Heart right ventricle (tissue), 16 donors: ENCODE measurements at regions not wholly inside any gene's neighbourhood (a gene's known extent, or its start where the extent isn't known, plus 50 kb on each side); places are given as distances from the start of the nearest gene placed in this dataset.
A peak's percentile ranks its signal among the peaks of the same experiment; 100 is the strongest.
"Not testable (repeated sequence)": the region's sequence is repeated elsewhere in the genome, so short reads cannot be mapped to it uniquely, and the experiment has no call there.

ENCODE experiments used
- ATAC-seq, 8 donors: fragments of 200-7000 bp; cut with Tn5 transposase; one replicate each; pipeline ENCODE4 v1.9.1; 2020; ENCODE audit warnings: mild to moderate bottlenecking in 8 of 8, moderate library complexity in 8 of 8, moderate number of reproducible peaks in 1 of 8
- DNase-seq, 2 donors: peaks; one replicate each; pipeline ENCODE4 v3.0.0-alpha.2; 2020
- H3K27ac ChIP-seq, 10 donors: fragments of 200-600 bp; sonication (generic) in 2 of 10; one replicate each; pipeline versions ENCODE4 v1.5.0 to v1.8.0; 2020 to 2022; ENCODE audit warnings: mild to moderate bottlenecking in 3 of 10
- H3K27me3 ChIP-seq, 7 donors: fragments of 200-600 bp; one replicate each; pipeline ENCODE4 v1.8.0; 2021 to 2022; ENCODE audit warnings: mild to moderate bottlenecking in 2 of 7
- H3K36me3 ChIP-seq, 9 donors: fragments of 200-600 bp; sonication (generic) in 1 of 9; one replicate each; pipeline versions ENCODE4 v1.5.0 to v1.8.0; 2020 to 2022; ENCODE audit warnings: mild to moderate bottlenecking in 2 of 9
- H3K4me1 ChIP-seq, 9 donors: fragments of 200-600 bp; sonication (generic) in 1 of 9; one replicate each; pipeline versions ENCODE4 v1.5.0 to v1.8.0; 2020 to 2022; ENCODE audit warnings: mild to moderate bottlenecking in 4 of 9
- H3K4me3 ChIP-seq, 10 donors: fragments of 200-600 bp; sonication (generic) in 2 of 10; one replicate each; pipeline versions ENCODE4 v1.5.0 to v1.8.0; 2020 to 2022; ENCODE audit warnings: mild to moderate bottlenecking in 7 of 10, moderate library complexity in 2 of 10
- H3K9me3 ChIP-seq, 11 donors: fragments of 200-600 bp in 10 of 11; sonication (generic) in 2 of 11; one replicate each; pipeline versions ENCODE4 v1.5.0 to v1.8.0; 2013 to 2022; ENCODE audit warnings: mild to moderate bottlenecking in 2 of 11, control low read depth in 1 of 11, moderate library complexity in 1 of 11
- WGBS, 2 donors: extraction: QIAGEN DNeasy Blood & Tissue Kit; methylation state at CpG; one replicate each; pipeline ENCODE4 v1.1.7; 2013; ENCODE audit warnings: inconsistent platforms in 1 of 2; 5-methylcytosine and 5-hydroxymethylcytosine counted together
- intact Hi-C, 10 donors: fragments of 100-400 bp; cut with DNase I; formaldehyde crosslinking; loops; one replicate each; pipeline versions ENCODE4 v1.11.1 to v1.14.2; 2022
- TF ChIP-seq, protein P1 (sequence below), 9 donors: fragments of 200-600 bp; sonication (generic) in 2 of 9; IDR thresholded peaks; one replicate each; pipeline versions ENCODE4 v1.5.0 to v1.8.0; 2021 to 2022; ENCODE audit warnings: antibody characterized with exemption in 9 of 9, mild to moderate bottlenecking in 5 of 9, moderate library complexity in 1 of 9
- donor health status: Arrhythmogenic right ventricular cardiomyopathy.
- donor health status: ischemic (EF 13 %, LVEDD 7.1; RV severe dilation, severe dysfunction).
- donor health status: healthy with polysubstance abuse.
- donor health status: DM: no; HTN: yes; CAD: no.
- donor health status: DM: no; HTN: no; CAD: no.
- donor health status: ischemic (EF 25% LVEDD 6.9; RV normal size, moderate dysfunction).
- donor health status: ischemic (EF 25% LVEDD 5.7; RV mildly dilated, moderate dysfunction).
- donor health status: healthy.
- donor health status: DM: yes; HTN: yes; CAD: no.
- donor health status: Ischemic cardiomyopathy.
- donor health status: ischemic (EF 35%, LVEDD 5.7; RV mildly dilated, moderate dysfunction).
- donor health status: nonischemic (EF 11% LVEDD 7.7; RV severe dilation, severe dysfunction).
- donor health status: DM: yes; HTN: yes; CAD: no.
- donor health status: PGD.
- donor health status: ischemic (EF 29% LVEDD 5.4; RV normal size, mild dysfunction).
- donor health status: nonischemic (EF 23%, LVEDD 6.1; RV moderate dilation, normal function).

- DNase-seq (no peak), ATAC-seq (no peak)
- Histone ChIP-seq H3K36me3 (no peaks in the 10 kb centered on the region), H3K27me3 (no peaks in the 10 kb centered on the region), H3K4me1 (no peaks in the 10 kb centered on the region), H3K9me3 (no peaks in the 10 kb centered on the region), H3K27ac (no peak overlapping the region), H3K4me3 (no peak overlapping the region)
- intact Hi-C loops: no loop called here
- TF ChIP-seq, protein P1, sequence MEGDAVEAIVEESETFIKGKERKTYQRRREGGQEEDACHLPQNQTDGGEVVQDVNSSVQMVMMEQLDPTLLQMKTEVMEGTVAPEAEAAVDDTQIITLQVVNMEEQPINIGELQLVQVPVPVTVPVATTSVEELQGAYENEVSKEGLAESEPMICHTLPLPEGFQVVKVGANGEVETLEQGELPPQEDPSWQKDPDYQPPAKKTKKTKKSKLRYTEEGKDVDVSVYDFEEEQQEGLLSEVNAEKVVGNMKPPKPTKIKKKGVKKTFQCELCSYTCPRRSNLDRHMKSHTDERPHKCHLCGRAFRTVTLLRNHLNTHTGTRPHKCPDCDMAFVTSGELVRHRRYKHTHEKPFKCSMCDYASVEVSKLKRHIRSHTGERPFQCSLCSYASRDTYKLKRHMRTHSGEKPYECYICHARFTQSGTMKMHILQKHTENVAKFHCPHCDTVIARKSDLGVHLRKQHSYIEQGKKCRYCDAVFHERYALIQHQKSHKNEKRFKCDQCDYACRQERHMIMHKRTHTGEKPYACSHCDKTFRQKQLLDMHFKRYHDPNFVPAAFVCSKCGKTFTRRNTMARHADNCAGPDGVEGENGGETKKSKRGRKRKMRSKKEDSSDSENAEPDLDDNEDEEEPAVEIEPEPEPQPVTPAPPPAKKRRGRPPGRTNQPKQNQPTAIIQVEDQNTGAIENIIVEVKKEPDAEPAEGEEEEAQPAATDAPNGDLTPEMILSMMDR (IDR thresholded peaks at IDR 0.05): no peak
Measured at GRCh38 chr7:124183649-124184048, 150.8 kb upstream of the TMEM229A start.

- TF ChIP-seq, protein P1 (IDR thresholded peaks at IDR 0.05): peak in 2 of 9 donors; percentile 35
- ATAC-seq: peak in 2 of 8 donors; percentile 37 to 52
- intact Hi-C loops: no loop called here
- DNase-seq: no peak
- WGBS, 2 donors: 86 to 97% methylated on average over 2 of the region's 2 CpGs
- Histone ChIP-seq H3K9me3 (no peaks in the 10 kb centered on the region), H3K4me1 (no peaks in the 10 kb centered on the region), H3K27me3 (no peaks in the 10 kb centered on the region), H3K4me3 (no peak overlapping the region), H3K27ac (no peak overlapping the region), H3K36me3 (no peaks in the 10 kb centered on the region)
Measured at GRCh38 chr7:124179641-124180040, 146.8 kb upstream of the TMEM229A start.

DNA sequence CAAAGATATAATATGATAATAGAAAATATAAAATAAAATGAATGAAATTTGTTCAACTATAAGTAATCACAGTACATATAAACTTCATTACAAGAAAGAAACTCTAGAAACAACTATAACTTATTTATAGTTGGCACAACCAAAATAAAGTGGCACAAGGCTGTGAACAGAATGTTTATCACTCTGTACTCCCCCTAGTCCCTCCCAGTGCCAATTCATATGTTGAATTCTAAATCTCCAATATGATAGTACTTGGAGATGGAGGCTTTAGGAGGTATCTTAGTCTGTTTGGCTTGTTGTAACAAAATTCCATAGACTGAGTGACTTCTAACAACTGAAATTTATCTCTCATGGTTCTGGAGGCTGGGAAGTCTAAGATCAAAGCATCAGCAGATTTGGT is 145.0 kb upstream of the TMEM229A start:
- ATAC-seq: no peak
- no peak for DNase-seq
- Histone ChIP-seq H3K4me3 (no peak overlapping the region), H3K9me3 (peaks cover 0 to 6% (median 0%) of the 10 kb centered on the region in 11 donors), H3K36me3 (no peaks in the 10 kb centered on the region), H3K4me1 (no peaks in the 10 kb centered on the region), H3K27ac (no peak overlapping the region), H3K27me3 (no peaks in the 10 kb centered on the region)
- TF ChIP-seq, protein P1 (IDR thresholded peaks at IDR 0.05): no peak
- intact Hi-C loops: no loop called here

GRCh38 chr7:124171812-124172211 is 138.9 kb upstream of the TMEM229A start:
- intact Hi-C loops: loop anchor here in 4 of 10 donors (2.0 to 5.0 kb wide), 3 partner anchors 610 to 615 kb away; no protein-coding TSS in a partner anchor
- H3K27me3 ChIP-seq, H3K27ac ChIP-seq, H3K4me3 ChIP-seq, H3K36me3 ChIP-seq, H3K4me1 ChIP-seq, DNase-seq, ATAC-seq: not testable (repeated sequence)
- 94 to 97% methylated on average over 3 of the region's 3 CpGs for WGBS, 2 donors
- H3K9me3 ChIP-seq: peaks cover 0 to 18% (median 0%) of the 10 kb centered on the region in 11 donors

GRCh38 chr7:124171068-124171467 is 138.2 kb upstream of the TMEM229A start:
- H3K4me1 ChIP-seq: no peaks in the 10 kb centered on the region
- WGBS, 2 donors: 29 to 38% methylated on average over 1 of the region's 1 CpG
- no peaks in the 10 kb centered on the region for H3K27me3 ChIP-seq
- DNase-seq: peak; percentile 15 to 16
- TF ChIP-seq, protein P1 (IDR thresholded peaks at IDR 0.05): peak in 7 of 9 donors; percentile 29 to 60 (median 50)
- H3K9me3 ChIP-seq: peaks cover 0 to 18% (median 0%) of the 10 kb centered on the region in 11 donors
- no peak overlapping the region for H3K27ac ChIP-seq
- no peak for ATAC-seq
- no peak overlapping the region for H3K4me3 ChIP-seq
- no peaks in the 10 kb centered on the region for H3K36me3 ChIP-seq
- intact Hi-C loops: loop anchor here in 4 of 10 donors (2.0 to 5.0 kb wide), 3 partner anchors 611 to 616 kb away; no protein-coding TSS in a partner anchor
